SW480 (cell line): ENCODE measurements at regions not wholly inside any gene's neighbourhood (a gene's known extent, or its start where the extent isn't known, plus 50 kb on each side); places are given as distances from the start of the nearest gene placed in this dataset.
"Not testable (repeated sequence)": the region's sequence is repeated elsewhere in the genome, so short reads cannot be mapped to it uniquely, and the experiment has no call there.

Experiments used
- DNase-seq: peaks from one replicate; pipeline ENCODE4 v3.0.0-alpha.2; 2016; ENCODE audit warnings: low spot score

GRCh38 chr5:109989994-109990722 lies 300.4 kb downstream of the MAN2A1 start:
- DNase-seq, result no peak

- no peak for DNase-seq
These were observed 301.1 kb downstream of the MAN2A1 start for GRCh38 chr5:109990723-109991359.

- DNase-seq, result no peak
These were observed 302.7 kb downstream of the MAN2A1 start for GRCh38 chr5:109992264-109992915.

GRCh38 chr5:109994135-109994534 lies 304.4 kb downstream of the MAN2A1 start:
- DNase-seq, result no peak

DNA sequence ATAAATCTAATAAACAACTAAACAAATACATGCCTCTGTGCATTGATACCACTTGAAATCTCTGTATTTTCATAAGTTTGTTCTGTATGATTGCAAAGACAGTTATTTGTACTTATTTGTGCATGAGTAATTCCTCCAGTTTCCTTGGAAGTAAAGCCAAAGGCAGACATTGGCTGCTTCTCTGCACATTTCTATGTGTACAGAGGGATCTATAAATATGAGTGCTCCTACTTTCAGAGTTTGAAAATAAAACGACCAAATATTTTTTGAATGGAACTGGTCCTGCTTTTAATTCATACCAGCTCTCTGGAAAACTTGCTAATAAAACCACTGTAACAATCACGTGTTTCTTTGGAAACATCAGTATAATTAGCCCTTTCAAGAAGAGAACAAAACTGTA lies 306.5 kb downstream of the MAN2A1 start:
- no peak for DNase-seq

DNA sequence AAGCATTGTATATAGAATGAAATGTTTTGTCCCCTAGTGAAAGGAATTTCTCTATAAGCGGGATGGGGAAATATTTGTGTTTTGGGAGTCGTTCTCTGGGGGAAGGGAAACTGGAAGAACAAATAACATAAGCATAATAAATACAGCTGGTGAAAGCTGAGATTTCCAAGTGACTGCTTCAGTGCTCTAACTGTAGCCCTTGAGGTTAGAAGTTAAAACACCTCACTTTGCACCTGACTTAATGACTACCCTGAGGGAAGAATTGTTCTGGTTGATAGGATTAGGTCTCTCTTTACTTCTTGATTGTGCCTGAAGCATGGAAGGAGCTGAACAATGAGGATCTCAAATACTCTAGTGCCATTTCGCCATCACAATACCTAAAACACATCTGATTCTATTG lies 307.4 kb downstream of the MAN2A1 start:
- no peak for DNase-seq

DNA sequence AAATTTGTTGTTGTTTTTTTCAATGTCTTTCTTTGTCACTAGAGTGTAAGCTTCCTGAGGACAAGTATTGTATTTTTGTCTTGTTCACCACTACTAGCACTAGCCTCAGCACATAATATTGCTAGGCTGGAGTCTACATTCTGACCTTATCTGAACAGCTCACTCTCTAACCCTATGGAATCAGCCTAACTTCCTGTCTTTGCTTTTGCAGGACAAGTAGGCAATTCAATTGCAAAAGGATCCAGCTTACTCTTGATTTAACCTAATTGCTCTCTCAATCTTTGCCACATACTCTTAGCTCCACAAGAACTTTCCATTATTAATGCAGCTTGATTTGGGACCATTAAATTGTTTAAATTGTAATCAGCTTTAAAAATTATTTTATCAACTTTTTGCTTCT lies 308.5 kb downstream of the MAN2A1 start:
- no peak for DNase-seq

DNA sequence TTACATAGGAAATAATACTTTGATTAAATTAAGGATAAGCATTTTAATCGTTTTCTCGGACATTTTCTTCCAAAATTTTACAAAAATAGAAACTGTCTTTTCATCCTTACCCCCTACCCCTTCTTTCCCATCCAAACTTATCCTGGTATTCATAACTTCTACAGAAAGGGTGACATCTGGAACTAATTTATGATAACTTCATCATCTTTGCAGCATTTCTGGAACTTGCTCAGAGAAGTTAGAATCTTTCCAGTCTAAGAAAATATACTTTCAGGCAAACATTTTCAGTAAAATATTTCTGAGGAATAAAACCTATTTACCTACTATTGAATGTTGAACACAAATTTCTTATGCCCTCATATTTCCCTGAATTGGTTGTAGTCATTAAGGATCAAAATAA lies 309.0 kb downstream of the MAN2A1 start:
- DNase-seq, result no peak

GRCh38 chr5:110001648-110002047 lies 311.9 kb downstream of the MAN2A1 start:
- DNase-seq, result no peak

DNA sequence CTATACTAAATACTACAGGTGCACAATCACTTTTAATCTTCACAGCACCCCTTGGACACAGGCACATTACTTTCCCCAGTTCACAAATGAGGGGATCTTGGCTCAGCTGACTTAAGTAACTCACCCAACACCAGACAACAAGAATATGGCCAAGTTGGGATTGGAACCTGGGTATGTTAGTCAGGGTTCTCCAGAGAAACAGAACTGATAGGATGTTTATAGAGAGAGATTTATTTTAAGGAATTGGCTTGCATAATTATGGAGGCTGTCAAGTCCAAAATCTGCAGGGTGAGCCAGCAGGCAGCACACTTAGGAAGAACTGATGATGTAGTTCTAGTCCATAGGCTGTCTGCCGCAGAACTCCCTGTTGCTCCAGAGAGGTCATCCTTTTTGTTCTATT lies 312.9 kb downstream of the MAN2A1 start:
- DNase-seq, result no peak

- DNase-seq, result not testable (repeated sequence)
These were observed 316.3 kb downstream of the MAN2A1 start for GRCh38 chr5:110005907-110006562.

- DNase-seq, result no peak
These were observed 317.4 kb downstream of the MAN2A1 start for GRCh38 chr5:110007101-110007500.

GRCh38 chr5:110008131-110008530 lies 318.4 kb downstream of the MAN2A1 start:
- DNase-seq, result no peak

GRCh38 chr5:110012145-110012544 lies 322.4 kb downstream of the MAN2A1 start:
- no peak for DNase-seq

GRCh38 chr5:110013017-110013416 lies 323.3 kb downstream of the MAN2A1 start:
- DNase-seq, result no peak

- DNase-seq, result no peak
These were observed 328.1 kb downstream of the MAN2A1 start for GRCh38 chr5:110017854-110018253.

GRCh38 chr5:110018509-110018908 lies 328.8 kb downstream of the MAN2A1 start:
- no peak for DNase-seq

DNA sequence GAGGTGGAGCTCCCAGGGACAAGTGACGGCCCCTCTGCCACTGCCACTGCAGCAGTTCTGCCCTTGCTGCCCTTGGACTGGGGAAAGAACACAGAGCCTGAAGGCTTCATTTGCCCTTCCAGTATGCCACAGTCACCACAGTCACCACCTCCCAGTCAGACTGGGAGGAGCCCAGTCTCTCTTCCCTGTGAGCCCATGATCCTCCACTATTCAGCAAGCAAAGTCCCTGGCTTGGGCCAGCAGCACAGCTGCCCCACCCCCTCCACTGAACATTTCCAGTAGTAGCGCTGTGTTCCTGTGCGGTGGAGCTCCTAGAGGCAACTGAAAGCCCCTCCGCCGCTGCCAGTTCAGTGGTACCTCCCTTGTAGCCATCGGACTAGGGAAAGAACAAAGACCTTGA lies 329.4 kb downstream of the MAN2A1 start:
- no peak for DNase-seq

GRCh38 chr5:110019780-110020179 lies 330.1 kb downstream of the MAN2A1 start:
- DNase-seq, result no peak

DNA sequence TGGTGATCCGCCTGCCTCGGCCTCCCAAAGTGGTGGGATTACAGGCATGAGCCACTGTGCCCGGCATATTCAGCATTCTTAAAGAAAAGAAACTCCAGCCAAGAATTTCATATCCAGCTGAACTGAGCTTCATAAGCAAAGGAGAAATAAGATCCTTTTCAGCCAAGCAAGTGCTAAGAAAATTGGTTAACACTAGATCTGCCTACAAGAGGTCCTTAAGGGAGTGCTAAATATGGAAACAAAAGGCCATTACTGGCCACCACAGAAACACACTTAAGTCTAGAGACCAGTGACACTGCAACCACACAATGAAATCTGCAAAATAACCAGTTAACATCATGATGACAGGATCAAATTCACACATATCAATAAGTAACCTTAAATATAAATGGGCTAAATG lies 331.5 kb downstream of the MAN2A1 start:
- no peak for DNase-seq

DNA sequence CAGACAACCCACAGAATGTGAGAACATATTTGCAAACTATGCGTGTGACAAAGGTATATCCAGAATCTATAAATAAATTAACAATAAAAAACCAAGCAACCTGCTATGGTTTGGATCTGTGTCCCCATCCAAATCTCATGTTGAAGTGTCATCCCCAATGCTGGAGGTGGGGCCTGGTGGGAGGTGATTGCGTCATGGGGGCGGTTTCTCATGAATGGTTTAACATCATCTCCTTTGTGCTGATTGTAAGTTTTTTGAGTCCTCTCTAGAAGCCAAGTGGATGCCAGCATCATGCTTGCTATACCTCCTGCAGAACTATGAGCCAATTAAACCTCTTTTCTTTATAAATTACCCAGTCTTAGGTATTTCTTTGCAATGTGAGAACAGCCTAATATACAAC lies 335.4 kb downstream of the MAN2A1 start:
- no peak for DNase-seq

DNA sequence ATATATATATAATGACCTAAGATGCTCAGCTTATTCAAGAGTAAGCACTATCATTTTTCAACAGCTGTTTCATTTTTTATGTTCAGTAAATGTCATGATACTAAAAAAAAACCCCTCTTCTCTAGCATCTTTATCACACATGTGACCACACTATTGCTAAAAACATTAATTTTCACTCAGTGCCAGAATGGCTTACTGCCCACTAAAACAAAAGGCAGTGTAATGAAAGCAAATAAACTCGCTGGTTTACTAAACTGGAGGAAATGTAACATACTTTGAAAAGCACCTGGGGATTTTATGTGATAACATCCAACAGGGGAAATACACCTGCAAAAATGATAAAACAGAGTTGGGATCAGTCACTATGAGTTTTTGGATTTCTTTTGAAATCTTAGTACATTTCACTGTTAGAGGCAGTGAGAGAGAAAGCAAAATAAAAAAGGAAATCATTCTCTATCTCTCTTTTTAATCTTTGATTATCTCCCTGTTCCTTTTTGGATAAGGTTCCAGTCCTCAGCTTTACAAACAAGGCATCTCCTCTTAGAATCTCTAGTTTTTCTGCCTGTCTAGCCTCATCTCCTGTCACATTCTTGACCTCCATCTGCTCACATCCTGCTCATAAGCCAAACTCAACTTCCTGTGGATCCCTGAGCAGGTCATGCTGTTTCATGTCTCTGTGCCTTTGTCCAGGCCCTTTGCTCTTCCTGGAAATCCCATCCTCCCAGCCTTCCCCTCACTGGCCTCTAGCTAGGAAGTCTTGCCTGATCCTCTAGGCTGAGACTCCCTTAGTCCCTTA lies 338.0 kb downstream of the MAN2A1 start:
- no peak for DNase-seq
